HG02852 (cell line): ENCODE measurements at regions not wholly inside any gene's neighbourhood (a gene's known extent, or its start where the extent isn't known, plus 50 kb on each side); places are given as distances from the start of the nearest gene placed in this dataset.

Source experiments
- ATAC-seq: cut with Tn5 transposase; IDR thresholded peaks from one replicate; pipeline ENCODE4 v1.9.1; 2021; ENCODE audit warnings: mild to moderate bottlenecking, moderate library complexity; ENCODE audit not compliant: unreplicated experiment

- no peak for ATAC-seq
Observed at GRCh38 chr21:32216293-32216692, 62.6 kb downstream of the MIS18A start.

- ATAC-seq, result no peak
Observed at GRCh38 chr21:32215306-32215685, 63.6 kb downstream of the MIS18A start.

GRCh38 chr21:32214654-32215305 is 64.1 kb downstream of the MIS18A start:
- no peak for ATAC-seq

- no peak for ATAC-seq
Observed at GRCh38 chr21:32212116-32212515, 66.7 kb downstream of the MIS18A start.

GRCh38 chr21:32211306-32211705 is 67.5 kb downstream of the MIS18A start:
- ATAC-seq, result no peak

- ATAC-seq, result no peak
Observed at GRCh38 chr21:32209580-32209979, 69.3 kb downstream of the MIS18A start.

- ATAC-seq, result no peak
Observed at GRCh38 chr21:32207406-32207716, 71.5 kb downstream of the MIS18A start.

GRCh38 chr21:32206631-32207405 is 72.0 kb downstream of the MIS18A start:
- no peak for ATAC-seq

GRCh38 chr21:32203877-32204480 is 74.9 kb downstream of the MIS18A start:
- ATAC-seq, result no peak

- no peak for ATAC-seq
Observed at GRCh38 chr21:32200029-32200428, 78.8 kb downstream of the MIS18A start.

GRCh38 chr21:32198384-32198783 is 80.5 kb downstream of the MIS18A start:
- ATAC-seq, result no peak

GRCh38 chr21:32197896-32198295 is 81.0 kb downstream of the MIS18A start:
- ATAC-seq, result no peak

GRCh38 chr21:32196001-32196400 is 82.8 kb downstream of the MIS18A start:
- ATAC-seq, result no peak

- ATAC-seq, result no peak
Observed at GRCh38 chr21:32193098-32193465, 85.8 kb downstream of the MIS18A start.

GRCh38 chr21:32192291-32193097 is 86.4 kb downstream of the MIS18A start:
- no peak for ATAC-seq

- no peak for ATAC-seq
Observed at GRCh38 chr21:32190493-32191144, 88.2 kb downstream of the MIS18A start.

- no peak for ATAC-seq
Observed at GRCh38 chr21:32189688-32190483, 89.0 kb downstream of the MIS18A start.

GRCh38 chr21:32186804-32187203 is 92.0 kb downstream of the MIS18A start:
- ATAC-seq, result no peak

GRCh38 chr21:32185726-32186125 is 93.1 kb downstream of the MIS18A start:
- ATAC-seq, result no peak

- ATAC-seq, result no peak
Observed at GRCh38 chr21:32185103-32185502, 93.7 kb downstream of the MIS18A start.
